IgD-negative memory B cell (primary cell): ENCODE measurements at regions not wholly inside any gene's neighbourhood (a gene's known extent, or its start where the extent isn't known, plus 50 kb on each side); places are given as distances from the start of the nearest gene placed in this dataset.

ENCODE experiments used
- H3K27ac Mint-ChIP-seq, 3 donors: one replicate each; pipeline ENCODE4 v1.8.0; 2020 to 2022; ENCODE audit warnings: mild to moderate bottlenecking in 3 of 3, mixed read lengths in 3 of 3, moderate library complexity in 1 of 3
- H3K27me3 Mint-ChIP-seq: one replicate; pipeline ENCODE4 v1.8.0; 2021; ENCODE audit warnings: mixed read lengths
- H3K36me3 Mint-ChIP-seq: one replicate; pipeline ENCODE4 v1.8.0; 2020; ENCODE audit warnings: mild to moderate bottlenecking, mixed read lengths
- H3K4me1 Mint-ChIP-seq, 3 donors: one replicate each; pipeline ENCODE4 v1.8.0; 2020 to 2022; ENCODE audit warnings: mixed read lengths in 3 of 3, mild to moderate bottlenecking in 1 of 3
- H3K4me3 Mint-ChIP-seq, 4 donors: one replicate each; pipeline ENCODE4 v1.8.0; 2020 to 2022; ENCODE audit warnings: mild to moderate bottlenecking in 4 of 4, mixed read lengths in 4 of 4, moderate library complexity in 3 of 4
- H3K9me3 Mint-ChIP-seq, 3 donors: one replicate each; pipeline ENCODE4 v1.8.0; 2020 to 2021; ENCODE audit warnings: mixed read lengths in 3 of 3, mild to moderate bottlenecking in 1 of 3

- Mint-ChIP-seq H3K36me3 (peaks cover 2% of the 10 kb centered on the region), H3K4me3 (no peak overlapping the region), H3K27ac (no peak overlapping the region), H3K27me3 (peaks cover 16% of the 10 kb centered on the region), H3K4me1 (peaks cover 0 to 2% (median 0%) of the 10 kb centered on the region in 3 donors), H3K9me3 (peaks cover 0 to 10% (median 1%) of the 10 kb centered on the region in 3 donors)
Measured at GRCh38 chr20:56865055-56865454, 235.9 kb downstream of the TFAP2C start.

GRCh38 chr20:56867128-56867527 is 238.0 kb downstream of the TFAP2C start:
- H3K4me1 Mint-ChIP-seq: peaks cover 0 to 2% (median 0%) of the 10 kb centered on the region in 3 donors
- H3K27me3 Mint-ChIP-seq: peaks cover 11% of the 10 kb centered on the region
- no peak overlapping the region for H3K27ac Mint-ChIP-seq
- H3K9me3 Mint-ChIP-seq: peaks cover 0 to 10% (median 2%) of the 10 kb centered on the region in 3 donors
- peaks cover 2% of the 10 kb centered on the region for H3K36me3 Mint-ChIP-seq
- H3K4me3 Mint-ChIP-seq: no peak overlapping the region

GRCh38 chr20:56868746-56869145 is 239.6 kb downstream of the TFAP2C start:
- Mint-ChIP-seq H3K4me1 (peaks cover 0 to 2% (median 0%) of the 10 kb centered on the region in 3 donors), H3K4me3 (no peak overlapping the region), H3K36me3 (peaks cover 2% of the 10 kb centered on the region), H3K9me3 (peaks cover 0 to 10% (median 2%) of the 10 kb centered on the region in 3 donors), H3K27ac (no peak overlapping the region), H3K27me3 (peaks cover 7% of the 10 kb centered on the region)

- Mint-ChIP-seq H3K4me3 (no peak overlapping the region), H3K36me3 (peaks cover 2% of the 10 kb centered on the region), H3K27ac (no peak overlapping the region), H3K9me3 (peaks cover 0 to 10% (median 2%) of the 10 kb centered on the region in 3 donors), H3K27me3 (peaks cover 2% of the 10 kb centered on the region), H3K4me1 (peaks cover 0 to 2% (median 0%) of the 10 kb centered on the region in 3 donors)
Measured at GRCh38 chr20:56870271-56870670, 241.2 kb downstream of the TFAP2C start.

- no peak overlapping the region for H3K4me3 Mint-ChIP-seq
- H3K4me1 Mint-ChIP-seq: peaks cover 0 to 2% (median 0%) of the 10 kb centered on the region in 3 donors
- peaks cover 2% of the 10 kb centered on the region for H3K36me3 Mint-ChIP-seq
- peaks cover 0 to 6% (median 2%) of the 10 kb centered on the region in 3 donors for H3K9me3 Mint-ChIP-seq
- H3K27ac Mint-ChIP-seq: no peak overlapping the region
- H3K27me3 Mint-ChIP-seq: peaks cover 2% of the 10 kb centered on the region
Measured at GRCh38 chr20:56871691-56872090, 242.6 kb downstream of the TFAP2C start.

GRCh38 chr20:56872620-56873458 is 243.7 kb downstream of the TFAP2C start:
- Mint-ChIP-seq H3K9me3 (peaks cover 0 to 6% (median 2%) of the 10 kb centered on the region in 3 donors), H3K27ac (no peak overlapping the region), H3K4me1 (peaks cover 0 to 2% (median 0%) of the 10 kb centered on the region in 3 donors), H3K27me3 (peaks cover 2% of the 10 kb centered on the region), H3K36me3 (no peaks in the 10 kb centered on the region), H3K4me3 (peak overlapping the region in 1 of 4 donors; percentile 43)

- no peak overlapping the region for H3K4me3 Mint-ChIP-seq
- H3K36me3 Mint-ChIP-seq: no peaks in the 10 kb centered on the region
- H3K4me1 Mint-ChIP-seq: peaks cover 0 to 2% (median 0%) of the 10 kb centered on the region in 3 donors
- no peak overlapping the region for H3K27ac Mint-ChIP-seq
- H3K9me3 Mint-ChIP-seq: peaks cover 0 to 4% (median 2%) of the 10 kb centered on the region in 3 donors
- peaks cover 2% of the 10 kb centered on the region for H3K27me3 Mint-ChIP-seq
Measured at GRCh38 chr20:56873836-56874235, 244.7 kb downstream of the TFAP2C start.

- H3K36me3 Mint-ChIP-seq: no peaks in the 10 kb centered on the region
Measured at GRCh38 chr20:56875052-56875659, 246.1 kb downstream of the TFAP2C start.

GRCh38 chr20:56875803-56876202 is 246.7 kb downstream of the TFAP2C start:
- Mint-ChIP-seq H3K9me3 (peaks cover 0 to 1% (median 0%) of the 10 kb centered on the region in 3 donors), H3K27me3 (peaks cover 2% of the 10 kb centered on the region), H3K4me1 (peaks cover 0 to 2% (median 0%) of the 10 kb centered on the region in 3 donors), H3K27ac (no peak overlapping the region), H3K36me3 (no peaks in the 10 kb centered on the region), H3K4me3 (no peak overlapping the region)

More at GRCh38 chr20:56875052-56875659, 246.1 kb downstream of the TFAP2C start:
- no peak overlapping the region for H3K4me3 Mint-ChIP-seq
- peaks cover 0 to 2% (median 0%) of the 10 kb centered on the region in 3 donors for H3K4me1 Mint-ChIP-seq
- no peaks in the 10 kb centered on the region for H3K27me3 Mint-ChIP-seq
- no peak overlapping the region for H3K27ac Mint-ChIP-seq
- peaks cover 0 to 1% (median 0%) of the 10 kb centered on the region in 3 donors for H3K9me3 Mint-ChIP-seq

GRCh38 chr20:56885521-56885920 is 256.4 kb downstream of the TFAP2C start:
- Mint-ChIP-seq H3K27ac (no peak overlapping the region), H3K27me3 (peaks cover 6% of the 10 kb centered on the region), H3K4me3 (no peak overlapping the region), H3K36me3 (no peaks in the 10 kb centered on the region), H3K9me3 (peaks cover 0 to 2% (median 2%) of the 10 kb centered on the region in 3 donors), H3K4me1 (no peaks in the 10 kb centered on the region)

GRCh38 chr20:56890011-56890410 is 260.9 kb downstream of the TFAP2C start:
- Mint-ChIP-seq H3K36me3 (no peaks in the 10 kb centered on the region), H3K27me3 (peaks cover 4% of the 10 kb centered on the region), H3K4me1 (peaks cover 0 to 2% (median 0%) of the 10 kb centered on the region in 3 donors), H3K9me3 (no peaks in the 10 kb centered on the region), H3K27ac (no peak overlapping the region), H3K4me3 (no peak overlapping the region)

- H3K4me1 Mint-ChIP-seq: peaks cover 0 to 2% (median 0%) of the 10 kb centered on the region in 3 donors
- H3K27me3 Mint-ChIP-seq: peaks cover 3% of the 10 kb centered on the region
- H3K27ac Mint-ChIP-seq: no peak overlapping the region
- H3K4me3 Mint-ChIP-seq: no peak overlapping the region
- H3K36me3 Mint-ChIP-seq: no peaks in the 10 kb centered on the region
- H3K9me3 Mint-ChIP-seq: peaks cover 0 to 4% (median 0%) of the 10 kb centered on the region in 3 donors
Measured at GRCh38 chr20:56893226-56893917, 264.3 kb downstream of the TFAP2C start.

- H3K36me3 Mint-ChIP-seq: no peaks in the 10 kb centered on the region
- peak overlapping the region in 1 of 3 donors; percentile 29 for H3K27ac Mint-ChIP-seq
- peaks cover 2 to 8% (median 4%) of the 10 kb centered on the region in 3 donors for H3K9me3 Mint-ChIP-seq
- peaks cover 0 to 2% (median 0%) of the 10 kb centered on the region in 3 donors for H3K4me1 Mint-ChIP-seq
- H3K4me3 Mint-ChIP-seq: no peak overlapping the region
- peaks cover 3% of the 10 kb centered on the region for H3K27me3 Mint-ChIP-seq
Measured at GRCh38 chr20:56896447-56896846, 267.3 kb downstream of the TFAP2C start.

- peaks cover 2 to 8% (median 4%) of the 10 kb centered on the region in 3 donors for H3K9me3 Mint-ChIP-seq
- no peak overlapping the region for H3K4me3 Mint-ChIP-seq
- H3K27me3 Mint-ChIP-seq: peaks cover 3% of the 10 kb centered on the region
- peaks cover 0 to 2% (median 0%) of the 10 kb centered on the region in 3 donors for H3K4me1 Mint-ChIP-seq
- peaks cover 3% of the 10 kb centered on the region for H3K36me3 Mint-ChIP-seq
- no peak overlapping the region for H3K27ac Mint-ChIP-seq
Measured at GRCh38 chr20:56897318-56897957, 268.3 kb downstream of the TFAP2C start.
